GM21360 (cell line): ENCODE measurements at regions not wholly inside any gene's neighbourhood (a gene's known extent, or its start where the extent isn't known, plus 50 kb on each side); places are given as distances from the start of the nearest gene placed in this dataset.

ENCODE experiments used
- ATAC-seq: cut with Tn5 transposase; IDR thresholded peaks from one replicate; pipeline ENCODE4 v1.9.1; 2021; ENCODE audit warnings: mild to moderate bottlenecking, moderate library complexity; ENCODE audit not compliant: unreplicated experiment

- ATAC-seq = no peak
These were observed 223.0 kb downstream of the SLC6A15 start for GRCh38 chr12:84689638-84690037.

GRCh38 chr12:84685379-84685778, 227.2 kb downstream of the SLC6A15 start:
- ATAC-seq = no peak

- ATAC-seq = no peak
These were observed 235.8 kb downstream of the SLC6A15 start for GRCh38 chr12:84676787-84677186.

- no peak for ATAC-seq
These were observed 250.8 kb downstream of the SLC6A15 start for GRCh38 chr12:84661786-84662185.

GRCh38 chr12:84660139-84660538, 252.5 kb downstream of the SLC6A15 start:
- no peak for ATAC-seq

- ATAC-seq = no peak
These were observed 253.7 kb downstream of the SLC6A15 start for GRCh38 chr12:84658877-84659276.

GRCh38 chr12:84656705-84657104, 255.9 kb downstream of the SLC6A15 start:
- ATAC-seq = no peak

- ATAC-seq = no peak
These were observed 259.1 kb downstream of the SLC6A15 start for GRCh38 chr12:84653482-84653881.

- no peak for ATAC-seq
These were observed 264.2 kb downstream of the SLC6A15 start for GRCh38 chr12:84648425-84648824.

GRCh38 chr12:84644908-84645307, 267.7 kb downstream of the SLC6A15 start:
- ATAC-seq = no peak

GRCh38 chr12:84643993-84644392, 268.6 kb downstream of the SLC6A15 start:
- no peak for ATAC-seq

- no peak for ATAC-seq
These were observed 270.6 kb downstream of the SLC6A15 start for GRCh38 chr12:84641940-84642545.

- ATAC-seq = no peak
These were observed 273.7 kb downstream of the SLC6A15 start for GRCh38 chr12:84638811-84639368.

- no peak for ATAC-seq
These were observed 274.7 kb downstream of the SLC6A15 start for GRCh38 chr12:84637926-84638325.

GRCh38 chr12:84636801-84637290, 275.8 kb downstream of the SLC6A15 start:
- no peak for ATAC-seq

- ATAC-seq = no peak
These were observed 278.1 kb downstream of the SLC6A15 start for GRCh38 chr12:84634526-84634925.

GRCh38 chr12:84632556-84632955, 280.0 kb downstream of the SLC6A15 start:
- ATAC-seq = no peak

- no peak for ATAC-seq
These were observed 281.6 kb downstream of the SLC6A15 start for GRCh38 chr12:84631020-84631419.

- no peak for ATAC-seq
These were observed 285.0 kb downstream of the SLC6A15 start for GRCh38 chr12:84627593-84627992.

- no peak for ATAC-seq
These were observed 288.0 kb downstream of the SLC6A15 start for GRCh38 chr12:84624601-84625000.

GRCh38 chr12:84619053-84619571, 293.5 kb downstream of the SLC6A15 start:
- no peak for ATAC-seq

GRCh38 chr12:84607170-84607819, 305.3 kb downstream of the SLC6A15 start:
- ATAC-seq = no peak
